ENCODE measurements at regions not wholly inside any gene's neighbourhood (a gene's known extent, or its start where the extent isn't known, plus 50 kb on each side); places are given as distances from the start of the nearest gene placed in this dataset.

DNA sequence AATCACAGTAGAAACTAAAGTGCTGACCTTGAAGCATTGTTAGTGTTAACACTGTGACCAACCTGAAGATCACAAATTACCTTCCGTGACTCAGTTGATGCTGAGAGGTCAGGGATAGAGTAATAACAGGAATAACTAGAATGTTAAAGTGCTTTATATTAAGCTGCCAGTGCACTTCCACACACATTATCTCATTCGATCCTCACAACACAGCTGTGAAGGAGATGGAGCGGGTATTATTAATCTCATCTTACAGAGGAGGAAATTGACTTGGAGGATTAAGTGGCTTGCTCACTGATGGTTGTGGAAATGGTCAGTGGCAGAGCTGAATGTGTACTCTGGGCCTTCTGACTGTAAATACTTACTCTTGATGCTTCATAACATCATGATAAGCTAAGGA is 252.5 kb upstream of the DMRT1 start:
- TF ChIP-seq YY1 (IDR thresholded peaks at IDR 0.05; ENCODE audit: low read depth): no peak

- TF ChIP-seq, protein P1, sequence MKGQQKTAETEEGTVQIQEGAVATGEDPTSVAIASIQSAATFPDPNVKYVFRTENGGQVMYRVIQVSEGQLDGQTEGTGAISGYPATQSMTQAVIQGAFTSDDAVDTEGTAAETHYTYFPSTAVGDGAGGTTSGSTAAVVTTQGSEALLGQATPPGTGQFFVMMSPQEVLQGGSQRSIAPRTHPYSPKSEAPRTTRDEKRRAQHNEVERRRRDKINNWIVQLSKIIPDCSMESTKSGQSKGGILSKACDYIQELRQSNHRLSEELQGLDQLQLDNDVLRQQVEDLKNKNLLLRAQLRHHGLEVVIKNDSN (IDR thresholded peaks at IDR 0.05): no peak
- TF ChIP-seq ZBTB7A (IDR thresholded peaks at IDR 0.05; ENCODE audit: low read depth) (no peak), YY1 (IDR thresholded peaks at IDR 0.05; ENCODE audit: low read depth) (no peak), RAD21 (IDR thresholded peaks at IDR 0.05; ENCODE audit: low read depth) (no peak), TEAD4 (IDR thresholded peaks at IDR 0.05) (no peak), CREB1 (IDR thresholded peaks at IDR 0.05; ENCODE audit: low read depth) (no peak), CEBPB (IDR thresholded peaks at IDR 0.05) (no peak), FOXM1 (IDR thresholded peaks at IDR 0.05; ENCODE audit: borderline replicate concordance, low read depth) (no peak), TAF1 (IDR thresholded peaks at IDR 0.05; ENCODE audit: low read depth) (no peak), TCF12 (IDR thresholded peaks at IDR 0.05; ENCODE audit: low read depth) (no peak), EGR1 (IDR thresholded peaks at IDR 0.05) (no peak), EP300 (IDR thresholded peaks at IDR 0.05; ENCODE audit: borderline replicate concordance) (no peak), NFIC (IDR thresholded peaks at IDR 0.05) (no peak)
- TF ChIP-seq, protein P2, sequence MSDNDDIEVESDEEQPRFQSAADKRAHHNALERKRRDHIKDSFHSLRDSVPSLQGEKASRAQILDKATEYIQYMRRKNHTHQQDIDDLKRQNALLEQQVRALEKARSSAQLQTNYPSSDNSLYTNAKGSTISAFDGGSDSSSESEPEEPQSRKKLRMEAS (IDR thresholded peaks at IDR 0.05): no peak
- TF ChIP-seq, protein P3, sequence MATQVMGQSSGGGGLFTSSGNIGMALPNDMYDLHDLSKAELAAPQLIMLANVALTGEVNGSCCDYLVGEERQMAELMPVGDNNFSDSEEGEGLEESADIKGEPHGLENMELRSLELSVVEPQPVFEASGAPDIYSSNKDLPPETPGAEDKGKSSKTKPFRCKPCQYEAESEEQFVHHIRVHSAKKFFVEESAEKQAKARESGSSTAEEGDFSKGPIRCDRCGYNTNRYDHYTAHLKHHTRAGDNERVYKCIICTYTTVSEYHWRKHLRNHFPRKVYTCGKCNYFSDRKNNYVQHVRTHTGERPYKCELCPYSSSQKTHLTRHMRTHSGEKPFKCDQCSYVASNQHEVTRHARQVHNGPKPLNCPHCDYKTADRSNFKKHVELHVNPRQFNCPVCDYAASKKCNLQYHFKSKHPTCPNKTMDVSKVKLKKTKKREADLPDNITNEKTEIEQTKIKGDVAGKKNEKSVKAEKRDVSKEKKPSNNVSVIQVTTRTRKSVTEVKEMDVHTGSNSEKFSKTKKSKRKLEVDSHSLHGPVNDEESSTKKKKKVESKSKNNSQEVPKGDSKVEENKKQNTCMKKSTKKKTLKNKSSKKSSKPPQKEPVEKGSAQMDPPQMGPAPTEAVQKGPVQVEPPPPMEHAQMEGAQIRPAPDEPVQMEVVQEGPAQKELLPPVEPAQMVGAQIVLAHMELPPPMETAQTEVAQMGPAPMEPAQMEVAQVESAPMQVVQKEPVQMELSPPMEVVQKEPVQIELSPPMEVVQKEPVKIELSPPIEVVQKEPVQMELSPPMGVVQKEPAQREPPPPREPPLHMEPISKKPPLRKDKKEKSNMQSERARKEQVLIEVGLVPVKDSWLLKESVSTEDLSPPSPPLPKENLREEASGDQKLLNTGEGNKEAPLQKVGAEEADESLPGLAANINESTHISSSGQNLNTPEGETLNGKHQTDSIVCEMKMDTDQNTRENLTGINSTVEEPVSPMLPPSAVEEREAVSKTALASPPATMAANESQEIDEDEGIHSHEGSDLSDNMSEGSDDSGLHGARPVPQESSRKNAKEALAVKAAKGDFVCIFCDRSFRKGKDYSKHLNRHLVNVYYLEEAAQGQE (IDR thresholded peaks at IDR 0.05; ENCODE audit: low read depth): no peak
These were observed 251.8 kb upstream of the DMRT1 start for GRCh38 chr9:589723-590122.

DNA sequence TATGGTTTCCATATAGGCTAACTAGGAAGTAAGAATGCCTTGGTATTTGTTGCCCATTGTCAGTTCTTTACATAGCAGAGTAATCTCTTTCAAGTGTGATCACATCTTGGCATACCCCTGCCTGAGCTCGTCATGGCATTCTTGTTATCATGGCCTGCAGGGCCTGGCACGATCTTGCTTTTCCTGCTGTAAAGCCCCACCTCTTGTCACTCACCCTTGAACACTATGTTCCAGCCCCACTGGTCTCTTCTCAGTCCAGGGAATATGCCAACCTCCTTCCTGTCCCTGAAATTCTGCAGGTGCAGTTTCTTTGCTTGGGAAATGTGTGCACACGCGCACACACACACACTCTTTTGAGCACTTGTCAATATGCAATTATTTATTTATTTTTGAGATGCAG is 250.2 kb upstream of the DMRT1 start:
- TF ChIP-seq, protein P2 (IDR thresholded peaks at IDR 0.05): no peak
- TF ChIP-seq, protein P1 (IDR thresholded peaks at IDR 0.05): no peak
- TF ChIP-seq CEBPB (IDR thresholded peaks at IDR 0.05) (no peak), NFIC (IDR thresholded peaks at IDR 0.05) (no peak), FOXM1 (IDR thresholded peaks at IDR 0.05; ENCODE audit: borderline replicate concordance, low read depth) (no peak), CREB1 (IDR thresholded peaks at IDR 0.05; ENCODE audit: low read depth) (no peak), ZBTB7A (IDR thresholded peaks at IDR 0.05; ENCODE audit: low read depth) (no peak), EGR1 (IDR thresholded peaks at IDR 0.05) (no peak), TAF1 (IDR thresholded peaks at IDR 0.05; ENCODE audit: low read depth) (no peak)
- TF ChIP-seq, protein P3 (IDR thresholded peaks at IDR 0.05; ENCODE audit: low read depth): no peak

DNA sequence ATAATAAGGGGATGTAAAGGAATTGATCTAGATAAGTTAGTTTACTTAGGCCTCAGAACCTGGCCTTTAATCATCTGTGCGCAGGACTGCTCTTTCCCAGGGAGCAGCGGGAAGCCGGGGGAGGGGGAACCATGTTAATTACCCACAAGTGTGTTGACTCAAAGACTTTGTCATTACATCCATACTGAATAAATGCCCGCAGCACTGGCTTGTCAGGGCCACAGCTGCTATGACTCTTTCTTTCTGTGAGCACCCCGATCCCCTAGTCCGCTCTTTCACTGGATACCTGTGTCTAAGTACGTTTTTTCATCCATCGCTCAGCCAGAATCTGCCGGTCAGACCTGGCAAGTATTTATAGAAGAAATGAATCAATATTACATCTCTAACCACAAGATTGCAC is 249.3 kb upstream of the DMRT1 start:
- no peak for TF ChIP-seq RAD21 (IDR thresholded peaks at IDR 0.05; ENCODE audit: low read depth)
- no peak for TF ChIP-seq ZBTB7A (IDR thresholded peaks at IDR 0.05; ENCODE audit: low read depth)
- TF ChIP-seq, protein P3 (IDR thresholded peaks at IDR 0.05; ENCODE audit: low read depth): no peak
- no peak for TF ChIP-seq YY1 (IDR thresholded peaks at IDR 0.05; ENCODE audit: low read depth)
- TF ChIP-seq CEBPB (IDR thresholded peaks at IDR 0.05): no peak
- TF ChIP-seq, protein P1 (IDR thresholded peaks at IDR 0.05): no peak
- TF ChIP-seq TEAD4 (IDR thresholded peaks at IDR 0.05): no peak
- no peak for TF ChIP-seq NFIC (IDR thresholded peaks at IDR 0.05)
- TF ChIP-seq, protein P2 (IDR thresholded peaks at IDR 0.05): no peak
- TF ChIP-seq EP300 (IDR thresholded peaks at IDR 0.05; ENCODE audit: borderline replicate concordance): no peak
- TF ChIP-seq FOXM1 (IDR thresholded peaks at IDR 0.05; ENCODE audit: borderline replicate concordance, low read depth): no peak
